ENCODE measurements at regions not wholly inside any gene's neighbourhood (a gene's known extent, or its start where the extent isn't known, plus 50 kb on each side); places are given as distances from the start of the nearest gene placed in this dataset.
"Not testable (repeated sequence)": the region's sequence is repeated elsewhere in the genome, so short reads cannot be mapped to it uniquely, and the experiment has no call there.

- DNase-seq: no peak
- intact Hi-C loops (cut with DNase I): loop anchor here (5.0 kb wide), 2 partner anchors 48 to 118 kb away; no protein-coding TSS in a partner anchor
Observed at GRCh38 chr3:15979900-15980299, 182.1 kb upstream of the ANKRD28 start.

GRCh38 chr3:15982243-15982642 is 184.5 kb upstream of the ANKRD28 start:
- intact Hi-C loops (cut with DNase I): loop anchor here (5.0 kb wide), 2 partner anchors 50 to 120 kb away; no protein-coding TSS in a partner anchor

DNA sequence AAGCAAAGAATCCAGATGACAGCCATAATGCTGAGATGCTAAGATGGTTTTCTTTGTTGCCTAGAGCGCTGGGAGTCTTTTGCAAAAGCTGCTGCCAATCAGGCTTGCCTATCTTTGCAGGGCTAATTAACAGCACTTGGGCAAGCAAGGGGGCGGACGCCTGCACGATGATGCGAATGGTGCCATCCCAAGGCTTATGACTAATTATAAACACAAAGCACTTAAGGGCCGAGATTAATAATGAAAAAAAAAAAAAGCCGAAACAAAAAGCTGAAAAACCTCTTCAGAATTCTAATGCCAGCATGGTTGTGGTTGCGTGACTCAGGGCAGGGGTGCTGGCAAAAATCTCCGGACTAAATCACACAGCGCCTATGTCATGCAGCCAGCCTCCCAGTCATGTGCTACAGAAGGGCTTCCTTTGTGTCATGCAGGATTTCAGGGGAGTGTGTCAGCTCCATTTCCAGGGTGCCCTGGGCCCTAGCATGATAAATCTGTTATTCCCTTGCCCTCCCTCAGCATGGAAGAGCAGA is 185.0 kb upstream of the ANKRD28 start:
- DNase-seq: peak in 8 of 10 donors; percentile 28 to 91 (median 58)
- intact Hi-C loops (cut with DNase I): loop anchor here (5.0 kb wide), 2 partner anchors 50 to 120 kb away; no protein-coding TSS in a partner anchor

More at GRCh38 chr3:15982243-15982642, 184.5 kb upstream of the ANKRD28 start:
- DNase-seq: no peak

GRCh38 chr3:15983232-15983631 is 185.5 kb upstream of the ANKRD28 start:
- intact Hi-C loops (cut with DNase I): loop anchor here (5.0 kb wide), 2 partner anchors 51 to 121 kb away; no protein-coding TSS in a partner anchor
- DNase-seq: no peak

DNA sequence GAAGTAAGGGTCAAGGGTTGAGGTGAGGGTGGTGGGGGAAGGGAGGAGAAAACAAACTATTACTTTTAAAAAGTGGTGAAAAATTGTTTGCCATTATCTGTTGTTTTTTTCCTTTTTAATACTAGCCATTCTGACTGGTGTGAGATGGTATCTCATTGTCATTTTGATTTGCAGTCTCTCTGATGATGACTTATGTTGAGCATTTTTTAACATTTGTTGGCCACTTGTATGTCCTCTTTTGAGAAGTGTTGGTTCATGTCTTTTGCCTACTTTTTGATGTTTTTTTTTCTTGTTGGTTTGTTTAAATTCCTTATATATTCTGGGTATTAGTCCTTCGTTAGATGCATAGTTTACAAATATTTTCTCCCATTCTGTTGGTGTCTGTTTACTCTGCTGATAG is 185.9 kb upstream of the ANKRD28 start:
- no peak for DNase-seq
- intact Hi-C loops (cut with DNase I): loop anchor here (5.0 kb wide), 2 partner anchors 51 to 121 kb away; no protein-coding TSS in a partner anchor

GRCh38 chr3:15989419-15989818 is 185.1 kb upstream of the GALNT15 start:
- intact Hi-C loops (cut with DNase I): no loop called here
- no peak for DNase-seq

GRCh38 chr3:15993660-15994059 is 180.8 kb upstream of the GALNT15 start:
- DNase-seq; intact Hi-C loops (cut with DNase I): not testable (repeated sequence)

DNA sequence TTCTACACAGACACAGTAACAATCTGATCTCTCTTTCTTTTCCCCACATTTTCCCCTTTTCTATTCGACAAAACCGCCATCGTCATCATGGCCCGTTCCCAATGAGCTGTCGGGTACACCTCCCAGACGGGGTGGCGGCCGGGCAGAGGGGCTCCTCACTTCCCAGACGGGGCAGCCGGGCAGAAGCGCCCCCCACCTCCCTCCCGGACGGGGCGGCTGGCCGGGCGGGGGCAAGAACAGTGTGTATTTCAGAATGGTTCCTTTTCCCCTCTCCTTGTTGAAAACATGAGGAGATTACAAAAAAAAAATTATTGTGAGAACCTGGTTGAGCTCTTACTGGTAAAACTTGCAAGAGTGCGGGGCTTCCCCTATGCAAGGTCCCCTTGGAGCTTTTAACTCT is 178.0 kb upstream of the GALNT15 start:
- intact Hi-C loops (cut with DNase I); DNase-seq: not testable (repeated sequence)

DNA sequence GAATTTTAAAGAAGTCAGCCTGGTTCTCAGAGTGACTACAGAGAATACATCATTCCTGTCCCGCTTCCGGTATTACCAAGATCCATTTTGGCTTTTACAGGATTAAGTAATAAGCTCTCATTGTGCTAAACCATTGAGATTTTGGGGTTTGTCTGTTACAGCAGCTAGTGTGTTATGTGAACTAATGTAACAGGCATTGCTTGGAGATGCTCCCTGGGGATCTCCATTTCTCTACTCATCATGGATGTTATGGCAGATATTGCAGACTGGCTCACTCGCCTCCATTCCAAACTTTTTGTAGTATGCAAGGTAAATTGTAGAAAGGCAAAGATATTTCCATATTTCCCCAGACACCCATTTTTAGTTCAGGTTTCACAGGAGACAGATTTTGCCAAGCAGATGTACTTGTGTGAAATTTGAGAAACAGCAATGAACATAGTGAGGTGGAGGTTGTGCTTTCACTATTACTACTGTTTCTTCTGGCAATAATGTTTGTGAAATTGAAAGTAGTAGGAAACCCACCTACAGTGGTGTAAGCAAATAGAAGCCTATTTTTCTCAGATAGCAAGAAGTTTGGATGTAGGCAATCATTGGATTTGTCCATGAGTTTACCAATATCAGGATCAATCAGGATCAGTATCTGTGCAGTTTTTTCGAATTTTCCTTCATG is 177.1 kb upstream of the GALNT15 start:
- intact Hi-C loops (cut with DNase I): no loop called here
- no peak for DNase-seq

DNA sequence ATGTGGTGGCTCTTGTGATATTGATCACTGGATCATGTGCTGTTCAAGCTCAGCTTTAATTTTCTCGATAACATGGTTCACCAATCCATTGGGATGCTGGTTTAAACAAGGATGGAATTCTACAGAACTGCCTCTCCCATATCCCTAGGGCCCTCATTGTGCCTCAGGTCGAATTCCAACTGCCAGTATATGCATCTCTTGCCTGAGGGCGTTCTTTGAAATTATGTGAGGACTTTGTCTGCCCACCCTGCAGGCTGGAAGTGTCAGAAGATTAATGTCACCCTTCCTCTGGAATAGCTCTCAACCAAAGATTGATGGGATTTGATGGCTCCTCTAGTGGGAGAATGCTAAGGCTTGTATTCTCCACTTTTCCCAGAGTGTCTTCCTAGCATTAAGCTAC is 175.6 kb upstream of the GALNT15 start:
- no peak for DNase-seq
- intact Hi-C loops (cut with DNase I): no loop called here

- intact Hi-C loops (cut with DNase I): no loop called here
- no peak for DNase-seq
Observed at GRCh38 chr3:16004812-16005211, 169.7 kb upstream of the GALNT15 start.

DNA sequence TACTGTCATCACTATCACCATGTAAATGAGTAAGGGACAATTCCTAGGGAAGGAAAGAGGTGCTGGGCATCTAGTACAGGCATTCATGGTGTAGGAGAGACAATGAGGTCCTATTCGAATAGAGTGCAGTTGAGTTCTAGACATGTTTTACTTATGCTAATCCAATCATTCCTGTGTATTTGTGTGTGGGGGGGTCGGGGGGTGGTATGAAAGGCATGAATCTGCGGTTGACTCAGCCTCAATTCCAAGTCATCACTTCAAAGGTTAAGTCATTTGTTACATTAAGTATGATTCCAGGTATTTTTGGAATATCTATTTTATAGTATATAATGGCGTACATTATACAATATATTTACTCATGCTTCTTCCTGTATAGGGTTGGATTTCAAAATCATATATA is 163.1 kb upstream of the GALNT15 start:
- DNase-seq: no peak
- intact Hi-C loops (cut with DNase I): no loop called here

- intact Hi-C loops (cut with DNase I): no loop called here
- no peak for DNase-seq
Observed at GRCh38 chr3:16012086-16012485, 162.4 kb upstream of the GALNT15 start.

- intact Hi-C loops (cut with DNase I): no loop called here
- no peak for DNase-seq
Observed at GRCh38 chr3:16013568-16013967, 160.9 kb upstream of the GALNT15 start.

GRCh38 chr3:16021801-16022200 is 152.7 kb upstream of the GALNT15 start:
- DNase-seq; intact Hi-C loops (cut with DNase I): not testable (repeated sequence)

DNA sequence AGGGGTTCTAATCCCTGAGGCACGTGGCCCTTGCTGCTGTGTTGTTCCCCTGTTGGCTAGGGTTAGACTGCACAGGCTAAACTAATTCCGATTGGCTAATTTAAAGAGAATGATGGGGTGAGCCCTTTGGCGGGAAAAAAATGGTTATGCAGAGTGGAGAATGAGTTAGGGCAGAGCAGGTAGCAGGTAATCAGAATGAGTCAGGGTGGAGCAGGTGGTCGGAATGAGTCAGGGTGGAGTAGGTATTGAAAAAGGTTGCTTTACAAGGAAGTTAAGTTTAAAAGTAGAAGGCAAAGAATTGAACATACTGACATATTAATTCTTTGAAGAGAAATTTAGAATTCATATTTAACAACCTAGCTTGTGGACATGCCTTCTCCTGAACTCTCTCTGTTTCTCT is 150.6 kb upstream of the GALNT15 start:
- intact Hi-C loops (cut with DNase I); DNase-seq: not testable (repeated sequence)

DNA sequence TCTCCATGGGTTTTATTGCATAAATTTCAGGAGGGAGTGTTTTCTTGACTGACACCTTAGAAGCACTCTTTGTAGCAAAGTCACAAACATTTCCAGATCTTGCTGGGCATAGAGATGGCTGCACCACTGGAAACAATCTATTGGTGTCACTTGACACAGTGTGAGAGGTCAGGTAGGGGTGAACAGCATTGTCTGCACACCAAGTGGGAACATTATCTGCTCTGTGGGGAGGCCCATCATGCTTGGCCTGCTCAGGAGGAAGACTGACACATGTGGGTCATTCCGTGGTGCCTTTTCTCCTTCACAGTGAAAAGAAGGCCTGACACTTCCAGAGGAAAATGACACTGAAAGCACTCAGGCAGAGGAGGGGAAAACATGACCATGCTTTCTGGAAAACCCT is 149.9 kb upstream of the GALNT15 start:
- no peak for DNase-seq
- intact Hi-C loops (cut with DNase I): no loop called here

DNA sequence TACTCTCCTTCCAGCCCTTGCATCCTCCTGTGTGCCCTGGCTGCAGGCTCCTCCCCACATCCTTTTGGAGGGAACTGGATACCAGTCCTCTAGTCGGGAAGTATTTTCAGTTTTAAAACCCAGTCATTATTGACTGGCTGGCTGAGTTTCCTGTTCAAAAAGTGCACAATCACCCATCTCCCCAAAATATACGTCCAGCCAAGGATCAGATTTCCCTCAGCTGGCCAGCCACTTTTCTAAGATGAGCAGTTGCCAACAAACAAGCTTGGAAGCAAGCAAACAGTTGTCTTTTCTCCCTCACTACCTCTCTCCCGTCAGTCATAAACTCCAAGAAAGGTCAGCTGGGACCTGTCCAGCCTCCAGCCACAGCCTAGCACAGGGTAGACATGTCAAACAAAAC is 147.7 kb upstream of the GALNT15 start:
- intact Hi-C loops (cut with DNase I): no loop called here
- no peak for DNase-seq

DNA sequence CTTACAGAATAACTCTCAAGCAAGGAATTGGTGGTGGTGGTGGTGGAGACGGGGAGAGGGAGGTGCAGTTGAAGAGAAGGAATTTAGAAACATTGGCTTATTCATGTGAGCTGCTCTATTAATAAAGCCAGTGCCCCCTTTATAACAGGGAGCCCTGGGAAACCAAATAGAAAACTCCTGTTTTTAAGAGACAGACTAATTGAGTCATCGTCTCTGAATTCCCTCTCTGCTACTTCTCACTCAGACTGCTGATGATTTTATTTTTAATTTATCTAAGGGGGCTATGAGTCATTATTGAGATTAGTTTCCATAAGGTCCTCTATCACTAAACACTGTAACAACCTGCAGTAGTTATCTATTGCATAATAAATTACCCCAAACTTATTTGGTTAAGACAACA is 145.9 kb upstream of the GALNT15 start:
- intact Hi-C loops (cut with DNase I): no loop called here
- no peak for DNase-seq

DNA sequence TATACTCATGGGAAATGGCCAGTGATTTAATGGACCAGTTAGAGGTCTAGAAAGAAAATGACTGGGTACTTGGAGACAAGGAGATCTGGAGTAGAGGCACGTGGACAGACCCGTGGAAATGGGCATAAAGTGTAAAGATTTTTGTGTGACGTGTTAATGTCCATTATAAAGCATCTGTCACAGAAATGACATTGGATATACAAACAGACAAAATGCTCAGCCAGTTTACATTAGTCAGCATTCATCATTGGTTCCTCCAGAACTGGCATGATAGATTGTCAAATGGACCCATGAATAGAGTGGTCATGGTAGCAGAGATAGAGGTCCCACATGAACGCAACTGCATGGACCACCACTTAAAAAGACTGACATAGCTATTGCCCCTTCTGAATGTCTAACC is 144.1 kb upstream of the GALNT15 start:
- DNase-seq: no peak
- intact Hi-C loops (cut with DNase I): no loop called here

GRCh38 chr3:16031434-16031833 is 143.0 kb upstream of the GALNT15 start:
- DNase-seq: no peak
- intact Hi-C loops (cut with DNase I): no loop called here

All from posterior cingulate gyrus (tissue), 11 donors.